GM12872 (cell line): ENCODE measurements at regions not wholly inside any gene's neighbourhood (a gene's known extent, or its start where the extent isn't known, plus 50 kb on each side); places are given as distances from the start of the nearest gene placed in this dataset.

ENCODE experiments used
- TF ChIP-seq, protein P1 (sequence below): IDR thresholded peaks from 3 replicates; pipeline ENCODE4 v1.5.1; 2011; ENCODE audit warnings: low read depth, mild to moderate bottlenecking, low read length, moderate library complexity; ENCODE audit not compliant: insufficient read depth

- TF ChIP-seq, protein P1, sequence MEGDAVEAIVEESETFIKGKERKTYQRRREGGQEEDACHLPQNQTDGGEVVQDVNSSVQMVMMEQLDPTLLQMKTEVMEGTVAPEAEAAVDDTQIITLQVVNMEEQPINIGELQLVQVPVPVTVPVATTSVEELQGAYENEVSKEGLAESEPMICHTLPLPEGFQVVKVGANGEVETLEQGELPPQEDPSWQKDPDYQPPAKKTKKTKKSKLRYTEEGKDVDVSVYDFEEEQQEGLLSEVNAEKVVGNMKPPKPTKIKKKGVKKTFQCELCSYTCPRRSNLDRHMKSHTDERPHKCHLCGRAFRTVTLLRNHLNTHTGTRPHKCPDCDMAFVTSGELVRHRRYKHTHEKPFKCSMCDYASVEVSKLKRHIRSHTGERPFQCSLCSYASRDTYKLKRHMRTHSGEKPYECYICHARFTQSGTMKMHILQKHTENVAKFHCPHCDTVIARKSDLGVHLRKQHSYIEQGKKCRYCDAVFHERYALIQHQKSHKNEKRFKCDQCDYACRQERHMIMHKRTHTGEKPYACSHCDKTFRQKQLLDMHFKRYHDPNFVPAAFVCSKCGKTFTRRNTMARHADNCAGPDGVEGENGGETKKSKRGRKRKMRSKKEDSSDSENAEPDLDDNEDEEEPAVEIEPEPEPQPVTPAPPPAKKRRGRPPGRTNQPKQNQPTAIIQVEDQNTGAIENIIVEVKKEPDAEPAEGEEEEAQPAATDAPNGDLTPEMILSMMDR = no peak
Observed at GRCh38 chr2:199131136-199131655, 326.5 kb downstream of the SATB2 start.

DNA sequence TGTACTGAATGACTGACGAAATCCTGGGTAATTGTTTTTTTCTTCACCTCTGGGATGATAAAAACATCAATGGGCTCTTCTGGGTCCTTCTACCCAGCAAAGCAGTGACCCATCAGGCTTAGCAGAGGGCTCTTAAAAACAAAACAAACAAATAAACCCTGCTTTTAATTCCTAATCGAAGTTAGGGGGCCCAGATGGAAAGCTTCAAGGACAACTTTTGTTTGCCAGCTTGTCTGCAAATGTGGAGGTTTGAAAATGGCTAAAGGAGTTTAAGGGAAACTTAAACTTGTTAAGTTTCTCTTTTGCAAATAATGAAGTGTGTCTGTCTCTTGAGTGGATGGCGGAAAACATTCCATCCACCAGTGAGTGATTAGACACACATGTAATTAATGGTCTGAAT lies 327.2 kb downstream of the SATB2 start:
- TF ChIP-seq, protein P1 = no peak

- TF ChIP-seq, protein P1 = no peak
Observed at GRCh38 chr2:199128476-199129229, 329.1 kb downstream of the SATB2 start.

GRCh38 chr2:199119796-199120195 lies 337.9 kb downstream of the SATB2 start:
- TF ChIP-seq, protein P1 = no peak

DNA sequence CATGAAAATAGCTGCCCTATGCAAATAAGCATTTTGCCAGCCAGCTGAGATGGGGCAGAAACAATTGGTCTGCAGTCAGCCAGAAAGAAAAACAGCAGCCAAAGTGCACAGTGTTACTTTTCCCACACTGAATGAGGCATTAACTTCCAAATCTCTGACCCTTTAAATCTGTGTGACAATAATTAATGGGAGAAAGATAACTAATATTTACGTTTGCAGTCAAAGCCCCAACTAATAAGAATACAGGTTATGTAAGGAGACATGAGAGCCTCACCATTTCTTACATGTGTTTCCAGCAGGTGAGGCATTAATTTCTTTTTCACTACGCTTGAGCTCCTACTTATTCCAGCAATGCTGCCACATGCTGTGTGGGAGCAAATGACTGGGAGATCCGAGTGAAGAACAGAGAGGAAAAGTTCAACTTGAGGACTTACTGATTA lies 339.0 kb downstream of the SATB2 start:
- TF ChIP-seq, protein P1 = no peak

- TF ChIP-seq, protein P1 = no peak
Observed at GRCh38 chr2:199115169-199115568, 342.6 kb downstream of the SATB2 start.

- TF ChIP-seq, protein P1 = no peak
Observed at GRCh38 chr2:199113111-199113510, 344.6 kb downstream of the SATB2 start.
